ENCODE measurements at regions not wholly inside any gene's neighbourhood (a gene's known extent, or its start where the extent isn't known, plus 50 kb on each side); places are given as distances from the start of the nearest gene placed in this dataset.

DNA sequence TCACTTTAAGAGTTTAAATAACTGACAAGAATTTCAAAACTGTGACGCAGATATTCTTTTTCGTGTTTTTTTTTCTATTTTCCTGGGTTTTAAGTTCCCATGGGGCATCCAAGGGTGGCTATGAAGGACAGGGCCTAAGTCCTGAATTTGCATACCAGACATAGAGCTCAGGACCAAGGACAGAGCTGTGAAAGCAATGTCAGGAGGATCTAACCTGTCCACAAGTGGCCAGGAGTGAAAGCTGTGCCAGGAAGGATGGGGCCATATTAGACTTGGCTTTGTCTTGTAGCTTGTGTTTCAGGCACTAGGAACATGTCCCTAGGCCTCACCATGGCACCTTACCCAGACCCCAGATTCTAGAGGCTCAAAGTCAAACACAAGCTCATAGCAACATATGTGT lies 289.4 kb upstream of the MIR17HG start:
- no peak for DNase-seq (ENCODE audit: low spot score)
- H3K36me3 Mint-ChIP-seq (ENCODE audit: low read depth, unreplicated experiment): no peaks in the 10 kb centered on the region
- no peak overlapping the region for H3K4me3 Mint-ChIP-seq (ENCODE audit: unreplicated experiment)
- no peaks in the 10 kb centered on the region for H3K4me1 Mint-ChIP-seq (ENCODE audit: unreplicated experiment)
- H3K27ac Mint-ChIP-seq (ENCODE audit: unreplicated experiment): no peak overlapping the region
- TF ChIP-seq, protein P1, sequence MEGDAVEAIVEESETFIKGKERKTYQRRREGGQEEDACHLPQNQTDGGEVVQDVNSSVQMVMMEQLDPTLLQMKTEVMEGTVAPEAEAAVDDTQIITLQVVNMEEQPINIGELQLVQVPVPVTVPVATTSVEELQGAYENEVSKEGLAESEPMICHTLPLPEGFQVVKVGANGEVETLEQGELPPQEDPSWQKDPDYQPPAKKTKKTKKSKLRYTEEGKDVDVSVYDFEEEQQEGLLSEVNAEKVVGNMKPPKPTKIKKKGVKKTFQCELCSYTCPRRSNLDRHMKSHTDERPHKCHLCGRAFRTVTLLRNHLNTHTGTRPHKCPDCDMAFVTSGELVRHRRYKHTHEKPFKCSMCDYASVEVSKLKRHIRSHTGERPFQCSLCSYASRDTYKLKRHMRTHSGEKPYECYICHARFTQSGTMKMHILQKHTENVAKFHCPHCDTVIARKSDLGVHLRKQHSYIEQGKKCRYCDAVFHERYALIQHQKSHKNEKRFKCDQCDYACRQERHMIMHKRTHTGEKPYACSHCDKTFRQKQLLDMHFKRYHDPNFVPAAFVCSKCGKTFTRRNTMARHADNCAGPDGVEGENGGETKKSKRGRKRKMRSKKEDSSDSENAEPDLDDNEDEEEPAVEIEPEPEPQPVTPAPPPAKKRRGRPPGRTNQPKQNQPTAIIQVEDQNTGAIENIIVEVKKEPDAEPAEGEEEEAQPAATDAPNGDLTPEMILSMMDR (IDR thresholded peaks at IDR 0.05; ENCODE audit: unreplicated experiment): no peak
- H3K9me3 Mint-ChIP-seq (ENCODE audit: unreplicated experiment): no peaks in the 10 kb centered on the region
- H3K27me3 Mint-ChIP-seq (ENCODE audit: unreplicated experiment): no peaks in the 10 kb centered on the region

DNA sequence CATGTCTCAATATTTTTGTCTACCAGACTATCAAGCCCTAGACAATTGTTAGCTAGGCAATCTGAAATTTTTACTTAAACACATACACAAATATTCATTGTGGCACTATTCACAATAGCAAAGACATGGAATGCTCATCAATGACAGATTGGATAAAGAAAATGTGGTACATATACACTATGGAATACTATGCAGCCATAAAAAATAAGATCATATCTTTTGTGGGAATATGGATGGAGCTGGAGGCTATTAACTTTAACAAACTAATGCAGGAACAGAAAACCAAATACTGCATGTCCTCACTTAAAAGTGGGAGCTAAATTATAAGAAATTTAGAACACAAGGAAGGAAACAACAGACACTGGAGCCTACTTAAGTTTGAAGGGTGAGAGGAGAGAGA lies 288.6 kb upstream of the MIR17HG start:
- no peaks in the 10 kb centered on the region for H3K4me1 Mint-ChIP-seq (ENCODE audit: unreplicated experiment)
- DNase-seq (ENCODE audit: low spot score): no peak
- TF ChIP-seq, protein P1 (IDR thresholded peaks at IDR 0.05; ENCODE audit: unreplicated experiment): no peak
- no peaks in the 10 kb centered on the region for H3K9me3 Mint-ChIP-seq (ENCODE audit: unreplicated experiment)
- no peak overlapping the region for H3K4me3 Mint-ChIP-seq (ENCODE audit: unreplicated experiment)
- no peaks in the 10 kb centered on the region for H3K36me3 Mint-ChIP-seq (ENCODE audit: low read depth, unreplicated experiment)
- no peaks in the 10 kb centered on the region for H3K27me3 Mint-ChIP-seq (ENCODE audit: unreplicated experiment)
- no peak overlapping the region for H3K27ac Mint-ChIP-seq (ENCODE audit: unreplicated experiment)

DNA sequence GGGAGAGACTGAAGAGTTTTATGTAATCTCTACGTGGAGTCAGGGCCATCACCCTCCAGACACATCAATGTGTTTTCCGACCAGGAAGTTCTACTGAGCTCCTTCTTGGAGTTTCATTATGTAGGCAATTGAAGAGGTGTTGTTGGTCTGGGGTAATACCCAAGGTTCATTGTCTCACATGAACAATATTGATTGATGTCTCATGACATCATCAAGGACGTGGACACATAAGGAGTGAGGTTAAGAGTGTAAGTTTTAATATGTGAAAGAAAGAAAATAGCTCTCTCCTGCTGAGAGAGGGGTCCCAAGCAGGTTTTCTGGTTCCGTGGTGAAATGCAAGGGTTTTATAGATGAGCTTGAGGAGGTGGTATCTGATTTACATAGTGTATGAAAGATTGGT lies 280.7 kb upstream of the MIR17HG start:
- TF ChIP-seq, protein P1 (IDR thresholded peaks at IDR 0.05; ENCODE audit: unreplicated experiment): no peak
- H3K9me3 Mint-ChIP-seq (ENCODE audit: unreplicated experiment): no peaks in the 10 kb centered on the region
- H3K27me3 Mint-ChIP-seq (ENCODE audit: unreplicated experiment): no peaks in the 10 kb centered on the region
- H3K4me1 Mint-ChIP-seq (ENCODE audit: unreplicated experiment): no peaks in the 10 kb centered on the region
- no peaks in the 10 kb centered on the region for H3K36me3 Mint-ChIP-seq (ENCODE audit: low read depth, unreplicated experiment)
- no peak for DNase-seq (ENCODE audit: low spot score)
- H3K27ac Mint-ChIP-seq (ENCODE audit: unreplicated experiment): no peak overlapping the region
- H3K4me3 Mint-ChIP-seq (ENCODE audit: unreplicated experiment): no peak overlapping the region

DNA sequence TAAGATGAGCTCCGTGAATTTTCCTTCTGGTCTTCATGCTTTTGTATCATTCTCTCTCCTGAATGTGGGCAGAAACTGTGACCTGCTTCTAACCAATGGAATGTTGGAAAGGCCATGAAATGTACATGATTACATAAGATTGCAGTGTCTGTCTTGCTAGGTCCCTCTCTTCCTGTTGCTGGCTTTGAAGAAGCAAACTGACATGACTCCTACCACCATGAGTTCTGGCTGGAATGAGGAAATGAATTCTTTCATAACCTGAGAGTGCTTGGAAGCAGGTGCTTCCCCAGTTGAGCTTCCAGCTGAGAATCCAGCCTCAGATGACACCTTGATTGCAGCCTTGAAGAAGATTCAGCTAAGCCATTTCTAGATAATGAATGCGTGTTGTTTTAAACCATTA lies 275.0 kb upstream of the MIR17HG start:
- Mint-ChIP-seq H3K27me3 (ENCODE audit: unreplicated experiment) (no peaks in the 10 kb centered on the region), H3K36me3 (ENCODE audit: low read depth, unreplicated experiment) (no peaks in the 10 kb centered on the region), H3K9me3 (ENCODE audit: unreplicated experiment) (no peaks in the 10 kb centered on the region), H3K4me3 (ENCODE audit: unreplicated experiment) (no peak overlapping the region), H3K4me1 (ENCODE audit: unreplicated experiment) (no peaks in the 10 kb centered on the region), H3K27ac (ENCODE audit: unreplicated experiment) (no peak overlapping the region)
- TF ChIP-seq, protein P1 (IDR thresholded peaks at IDR 0.05; ENCODE audit: unreplicated experiment): no peak
- DNase-seq (ENCODE audit: low spot score): no peak

DNA sequence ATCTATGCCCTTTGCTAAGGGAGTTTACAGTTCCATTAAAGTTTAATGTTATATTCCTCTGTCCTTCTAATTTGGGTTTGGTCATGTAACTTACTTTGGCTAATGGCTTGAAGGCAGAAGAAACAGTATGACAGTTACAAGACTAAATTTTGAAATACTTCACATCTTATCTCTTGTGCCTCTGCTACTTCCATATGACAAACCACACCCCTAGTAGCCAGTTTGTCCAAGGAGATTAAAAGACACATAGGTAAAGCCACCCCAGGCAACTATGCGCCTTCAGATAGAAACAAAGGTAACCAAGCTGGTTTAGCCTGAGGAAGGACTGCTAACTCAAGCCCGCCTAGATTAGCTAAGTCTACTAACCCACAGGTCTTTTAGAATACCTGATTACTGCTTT lies 273.4 kb upstream of the MIR17HG start:
- DNase-seq (ENCODE audit: low spot score): no peak
- Mint-ChIP-seq H3K27ac (ENCODE audit: unreplicated experiment) (no peak overlapping the region), H3K27me3 (ENCODE audit: unreplicated experiment) (no peaks in the 10 kb centered on the region), H3K9me3 (ENCODE audit: unreplicated experiment) (no peaks in the 10 kb centered on the region), H3K4me1 (ENCODE audit: unreplicated experiment) (peaks cover 2% of the 10 kb centered on the region), H3K4me3 (ENCODE audit: unreplicated experiment) (no peak overlapping the region), H3K36me3 (ENCODE audit: low read depth, unreplicated experiment) (no peaks in the 10 kb centered on the region)
- TF ChIP-seq, protein P1 (IDR thresholded peaks at IDR 0.05; ENCODE audit: unreplicated experiment): no peak
